ENCODE measurements at regions not wholly inside any gene's neighbourhood (a gene's known extent, or its start where the extent isn't known, plus 50 kb on each side); places are given as distances from the start of the nearest gene placed in this dataset.
"Not testable (repeated sequence)": the region's sequence is repeated elsewhere in the genome, so short reads cannot be mapped to it uniquely, and the experiment has no call there.

DNA sequence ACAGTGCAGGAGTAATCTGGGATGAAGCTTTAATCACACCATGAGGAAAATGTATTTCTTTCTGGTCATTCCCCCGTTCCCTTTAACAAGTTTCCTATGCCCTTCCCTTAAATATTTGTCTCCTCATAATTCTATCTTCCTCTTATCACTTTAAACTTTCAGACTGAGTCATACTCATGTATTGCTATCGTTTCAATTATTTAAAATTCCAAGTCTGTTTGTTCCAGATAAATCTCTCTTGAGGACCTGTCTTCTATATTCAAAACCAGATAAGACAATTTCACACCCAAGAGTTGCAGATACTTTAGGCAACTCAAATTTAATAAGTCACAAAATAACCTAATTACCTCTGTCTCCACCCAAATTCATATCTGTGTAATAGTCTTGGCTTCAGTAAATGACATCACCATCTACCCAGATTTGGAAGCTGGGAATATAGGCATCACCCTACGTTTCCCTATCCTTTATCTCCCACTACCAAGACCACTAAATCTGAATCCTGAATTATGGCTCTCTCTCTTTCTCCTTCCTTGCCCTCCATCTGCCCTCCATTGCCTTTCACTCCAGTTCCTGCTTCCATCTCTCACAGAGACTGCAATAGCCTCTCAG lies 220.1 kb downstream of the PYDC2 start:
- no peaks in the 10 kb centered on the region for H3K36me3 Mint-ChIP-seq (ENCODE audit: low read depth)
- no peaks in the 10 kb centered on the region for H3K27me3 Mint-ChIP-seq (ENCODE audit: low read depth)
- H3K27ac Mint-ChIP-seq, result no peak overlapping the region
- DNase-seq (ENCODE audit: low spot score), result no peak
- H3K4me3 Mint-ChIP-seq, result no peak overlapping the region
- no peaks in the 10 kb centered on the region for H3K9me3 Mint-ChIP-seq
- H3K4me1 Mint-ChIP-seq (ENCODE audit: low read depth), result no peaks in the 10 kb centered on the region

DNA sequence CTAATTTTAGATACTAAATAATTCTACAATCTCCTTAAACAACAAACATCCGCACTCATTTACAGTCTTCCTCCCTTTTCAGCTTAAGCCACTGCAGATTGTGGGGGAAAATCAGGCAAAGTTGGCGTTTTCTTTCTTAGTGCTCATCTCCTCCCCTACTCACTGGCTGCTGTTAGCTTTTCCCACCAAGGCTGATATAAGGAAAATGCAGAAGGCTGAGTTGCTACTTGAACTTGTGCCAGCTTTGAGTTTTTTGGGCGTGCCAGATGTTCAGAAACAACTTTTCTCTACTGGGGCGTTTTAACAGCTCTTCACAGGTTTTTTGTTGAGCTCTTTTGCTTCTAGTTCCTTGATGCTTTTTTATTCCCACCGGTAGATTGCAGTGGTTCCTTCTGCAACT lies 222.0 kb downstream of the PYDC2 start:
- Mint-ChIP-seq H3K9me3 (no peaks in the 10 kb centered on the region), H3K4me1 (ENCODE audit: low read depth) (no peaks in the 10 kb centered on the region), H3K36me3 (ENCODE audit: low read depth) (no peaks in the 10 kb centered on the region), H3K4me3 (no peak overlapping the region), H3K27me3 (ENCODE audit: low read depth) (no peaks in the 10 kb centered on the region), H3K27ac (no peak overlapping the region)
- no peak for DNase-seq (ENCODE audit: low spot score)

DNA sequence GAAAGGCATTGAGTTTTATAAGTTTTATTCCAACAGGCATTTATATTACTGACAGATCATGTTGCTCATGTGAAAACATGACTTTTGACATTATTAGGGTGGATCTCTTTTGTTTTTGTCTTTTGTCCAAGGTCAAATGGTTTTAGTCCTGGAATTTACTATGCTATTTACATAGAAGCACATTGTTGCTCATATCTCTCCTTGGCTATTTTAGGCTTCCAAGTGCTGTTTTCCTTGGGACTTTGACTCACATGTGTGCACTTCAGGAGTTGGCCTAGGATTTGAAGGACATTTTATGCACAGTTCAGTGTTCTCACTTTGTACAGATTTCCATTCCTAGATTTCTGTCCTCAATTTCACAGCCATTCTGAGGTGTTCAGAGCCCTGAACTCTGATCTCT lies 225.7 kb downstream of the PYDC2 start:
- H3K4me1 Mint-ChIP-seq (ENCODE audit: low read depth), result no peaks in the 10 kb centered on the region

DNA sequence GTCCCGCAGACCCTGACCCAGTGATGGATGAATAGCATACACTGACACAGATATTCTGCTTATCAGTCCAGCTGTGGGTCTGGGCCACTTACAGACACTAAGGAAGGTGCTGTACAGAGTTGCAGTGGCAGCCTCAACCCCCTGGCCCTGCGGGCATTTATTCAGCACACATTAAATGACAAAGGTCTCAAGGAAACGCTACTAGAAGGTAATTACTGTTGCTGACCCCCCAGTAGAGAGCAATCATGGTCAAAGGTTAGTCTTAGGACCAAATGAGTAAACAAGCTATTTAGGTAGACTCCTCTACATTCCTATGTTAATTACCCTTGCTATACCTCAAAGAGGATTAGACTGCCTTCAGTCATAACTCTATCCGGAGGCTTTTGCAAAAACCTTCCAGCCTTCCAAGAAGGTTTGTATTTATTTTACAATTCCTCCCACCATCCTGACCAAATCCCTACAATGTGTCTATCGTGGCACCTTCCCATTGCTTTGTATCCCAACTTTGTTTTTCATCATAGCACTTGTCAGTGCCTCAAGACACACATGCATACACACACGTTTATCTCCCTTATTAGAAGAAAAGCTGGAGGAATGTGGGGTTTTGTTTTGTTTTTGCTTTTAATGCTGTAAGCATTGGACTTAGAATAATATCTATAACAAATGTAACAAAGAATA lies 227.9 kb downstream of the PYDC2 start:
- no peak for DNase-seq (ENCODE audit: low spot score)
- no peaks in the 10 kb centered on the region for H3K36me3 Mint-ChIP-seq (ENCODE audit: low read depth)
- no peaks in the 10 kb centered on the region for H3K4me1 Mint-ChIP-seq (ENCODE audit: low read depth)
- no peaks in the 10 kb centered on the region for H3K27me3 Mint-ChIP-seq (ENCODE audit: low read depth)
- H3K27ac Mint-ChIP-seq, result no peak overlapping the region
- no peak overlapping the region for H3K4me3 Mint-ChIP-seq
- no peaks in the 10 kb centered on the region for H3K9me3 Mint-ChIP-seq

More for the DNA sequence above, 225.7 kb downstream of the PYDC2 start:
- Mint-ChIP-seq H3K4me3 (no peak overlapping the region), H3K36me3 (ENCODE audit: low read depth) (no peaks in the 10 kb centered on the region), H3K27ac (no peak overlapping the region), H3K27me3 (ENCODE audit: low read depth) (no peaks in the 10 kb centered on the region), H3K9me3 (no peaks in the 10 kb centered on the region)
- no peak for DNase-seq (ENCODE audit: low spot score)

DNA sequence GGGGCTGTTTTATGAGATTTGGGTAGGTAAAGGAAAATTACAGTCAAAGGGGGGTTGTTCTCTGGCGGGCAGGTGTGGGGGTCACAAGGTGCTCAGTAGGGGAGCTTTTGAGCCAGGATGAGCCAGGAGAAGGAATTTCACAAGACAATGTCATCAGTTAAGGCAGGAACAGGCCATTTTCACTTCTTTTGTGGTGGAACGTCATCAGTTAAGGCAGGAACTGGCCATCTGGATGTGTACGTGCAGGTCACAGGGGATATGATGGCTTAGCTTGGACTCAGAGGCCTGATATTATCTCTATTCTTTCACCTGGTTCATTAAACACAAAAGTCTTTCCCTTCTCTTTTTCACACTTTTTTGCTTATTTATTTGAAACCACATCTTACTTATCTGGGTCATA lies 230.2 kb downstream of the PYDC2 start:
- not testable (repeated sequence) for H3K27me3 Mint-ChIP-seq (ENCODE audit: low read depth); H3K9me3 Mint-ChIP-seq; H3K36me3 Mint-ChIP-seq (ENCODE audit: low read depth); H3K4me3 Mint-ChIP-seq; H3K27ac Mint-ChIP-seq; DNase-seq (ENCODE audit: low spot score); H3K4me1 Mint-ChIP-seq (ENCODE audit: low read depth)

DNA sequence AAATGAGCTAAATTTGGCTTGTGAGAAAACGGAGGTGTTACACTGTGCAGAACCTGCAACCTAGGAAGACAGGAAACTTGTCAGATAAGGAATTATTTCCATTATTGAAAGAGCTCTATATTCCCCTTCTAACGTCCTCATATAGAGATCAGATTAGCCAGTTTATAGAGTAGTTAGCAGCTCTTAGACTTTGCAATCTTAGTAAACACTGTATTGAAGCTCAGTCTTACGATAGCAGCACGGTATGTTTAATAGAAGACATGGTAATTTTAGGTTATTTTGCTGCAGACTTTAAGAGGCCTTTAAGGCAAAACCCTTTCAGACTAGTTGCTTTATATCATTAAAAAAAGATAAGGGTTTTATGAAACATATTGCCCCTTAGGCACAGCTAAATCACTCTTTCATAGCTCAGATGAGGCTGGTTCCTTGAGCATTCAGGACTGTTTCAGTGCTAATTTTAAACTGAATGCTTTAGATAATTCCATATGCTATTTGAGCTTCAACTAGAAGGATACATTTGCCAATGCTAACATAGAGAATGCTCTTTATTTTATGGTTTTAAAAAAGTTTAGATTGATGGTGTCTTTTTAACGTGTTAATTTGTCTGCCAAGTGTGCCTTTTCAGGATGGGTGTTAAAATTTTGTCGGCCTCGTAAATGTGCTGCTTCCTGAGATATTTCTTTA lies 234.3 kb downstream of the PYDC2 start:
- Mint-ChIP-seq H3K27ac (no peak overlapping the region), H3K27me3 (ENCODE audit: low read depth) (no peaks in the 10 kb centered on the region), H3K36me3 (ENCODE audit: low read depth) (no peaks in the 10 kb centered on the region), H3K9me3 (no peaks in the 10 kb centered on the region), H3K4me3 (no peak overlapping the region), H3K4me1 (ENCODE audit: low read depth) (no peaks in the 10 kb centered on the region)
- DNase-seq (ENCODE audit: low spot score), result no peak

DNA sequence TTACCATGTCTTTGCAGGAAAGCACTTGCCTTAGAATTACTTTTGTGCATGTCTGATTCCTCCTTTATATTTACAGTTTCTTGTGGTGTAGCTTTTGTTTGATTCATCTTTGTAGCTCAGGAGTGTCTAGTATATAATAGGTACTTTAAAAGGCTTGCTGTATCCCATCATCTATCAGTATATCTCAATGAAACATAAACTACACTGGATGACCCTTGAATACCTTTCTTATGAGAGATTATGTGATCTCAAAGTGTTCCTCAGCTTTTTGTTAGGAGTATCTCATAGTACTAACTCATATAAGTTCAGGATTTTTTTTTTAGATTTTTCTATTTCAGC lies 234.8 kb downstream of the PYDC2 start:
- H3K9me3 Mint-ChIP-seq, result no peaks in the 10 kb centered on the region
- no peak overlapping the region for H3K27ac Mint-ChIP-seq
- no peak for DNase-seq (ENCODE audit: low spot score)
- no peaks in the 10 kb centered on the region for H3K36me3 Mint-ChIP-seq (ENCODE audit: low read depth)
- no peaks in the 10 kb centered on the region for H3K27me3 Mint-ChIP-seq (ENCODE audit: low read depth)
- H3K4me3 Mint-ChIP-seq, result no peak overlapping the region
- no peaks in the 10 kb centered on the region for H3K4me1 Mint-ChIP-seq (ENCODE audit: low read depth)

DNA sequence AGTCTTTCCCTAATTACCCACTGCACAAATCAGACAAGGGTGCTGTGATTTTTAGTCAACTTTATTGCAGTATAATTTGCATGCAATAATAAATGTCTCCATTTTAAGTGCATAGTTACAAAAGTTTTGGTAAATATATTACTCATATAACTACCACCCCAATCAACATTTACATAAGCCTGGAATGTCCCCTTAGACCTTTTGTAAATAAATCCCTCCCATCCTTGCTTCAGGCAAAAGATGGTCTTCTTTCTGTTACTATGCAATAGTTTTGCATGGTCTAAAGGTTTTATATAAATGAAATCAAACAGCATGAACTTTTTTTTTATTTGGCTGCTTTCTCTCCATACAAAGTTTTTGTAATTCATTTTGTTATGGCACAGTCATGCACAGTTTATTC lies 235.4 kb downstream of the PYDC2 start:
- Mint-ChIP-seq H3K27me3 (ENCODE audit: low read depth) (no peaks in the 10 kb centered on the region), H3K27ac (no peak overlapping the region), H3K36me3 (ENCODE audit: low read depth) (no peaks in the 10 kb centered on the region), H3K4me1 (ENCODE audit: low read depth) (no peaks in the 10 kb centered on the region), H3K9me3 (no peaks in the 10 kb centered on the region), H3K4me3 (no peak overlapping the region)
- no peak for DNase-seq (ENCODE audit: low spot score)

DNA sequence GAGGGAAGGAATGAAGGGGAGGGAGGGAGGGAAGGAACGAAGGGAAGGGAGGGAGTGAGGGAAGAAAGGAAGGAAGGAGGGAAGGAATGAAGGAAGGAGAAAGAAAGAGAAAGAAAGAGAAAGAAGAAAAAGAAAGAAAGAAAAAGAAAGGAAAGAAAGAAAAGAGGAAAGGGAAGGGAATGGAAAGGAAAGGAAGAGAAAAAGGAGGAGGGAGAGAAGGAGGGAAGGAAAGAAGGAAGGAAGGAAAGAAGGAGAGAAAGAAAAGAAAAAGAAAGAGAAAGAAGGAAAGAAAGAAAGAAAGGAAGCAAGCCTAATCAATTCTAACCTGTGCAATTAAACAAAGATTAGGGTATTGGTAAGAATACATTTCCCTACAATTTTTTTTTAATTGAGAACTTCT lies 238.6 kb downstream of the PYDC2 start:
- no peaks in the 10 kb centered on the region for H3K36me3 Mint-ChIP-seq (ENCODE audit: low read depth)
- H3K9me3 Mint-ChIP-seq, result peaks cover 4% of the 10 kb centered on the region
- H3K27me3 Mint-ChIP-seq (ENCODE audit: low read depth), result no peaks in the 10 kb centered on the region
- H3K4me3 Mint-ChIP-seq, result no peak overlapping the region
- H3K4me1 Mint-ChIP-seq (ENCODE audit: low read depth), result no peaks in the 10 kb centered on the region
- DNase-seq (ENCODE audit: low spot score), result no peak
- H3K27ac Mint-ChIP-seq, result no peak overlapping the region

DNA sequence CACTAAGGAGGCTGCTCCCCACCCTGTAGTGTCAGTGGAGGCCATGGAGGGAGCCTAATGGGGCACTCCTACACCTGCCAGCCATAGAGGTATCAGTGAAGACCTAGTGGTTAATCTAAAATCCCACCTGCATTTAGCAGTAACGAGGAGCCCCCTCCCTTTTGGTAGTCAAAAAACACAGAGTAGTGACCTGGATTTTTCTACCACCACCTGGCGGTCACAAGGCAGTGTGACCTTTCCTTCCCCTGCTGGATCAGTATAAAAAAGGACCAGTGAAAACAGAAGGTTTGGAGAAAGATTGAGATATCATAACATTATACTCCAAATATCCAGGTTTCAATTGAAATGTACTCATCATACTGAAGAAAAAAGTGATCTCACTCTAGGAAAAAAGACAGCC lies 241.2 kb downstream of the PYDC2 start:
- H3K4me1 Mint-ChIP-seq (ENCODE audit: low read depth), result no peaks in the 10 kb centered on the region
- DNase-seq (ENCODE audit: low spot score), result no peak
- no peaks in the 10 kb centered on the region for H3K27me3 Mint-ChIP-seq (ENCODE audit: low read depth)

DNA sequence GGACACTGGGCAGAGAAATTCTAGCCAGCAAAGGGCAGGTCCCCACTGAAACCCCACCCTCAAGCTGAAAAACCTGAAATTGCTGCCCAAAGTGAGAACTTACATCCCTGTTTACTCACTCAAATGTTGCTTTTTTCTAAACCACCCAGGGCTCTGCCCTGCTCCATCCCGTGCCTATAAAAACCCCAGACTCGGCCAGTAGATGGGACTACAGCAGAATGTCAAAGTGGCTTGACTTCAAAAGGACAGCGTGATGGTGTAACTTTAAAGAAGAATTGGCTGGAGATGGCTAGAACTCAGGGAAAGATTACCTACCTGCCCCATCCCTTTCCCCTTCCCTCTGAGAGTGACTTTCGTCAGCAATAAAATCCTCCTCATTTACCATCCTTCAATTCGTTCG lies 246.9 kb downstream of the PYDC2 start:
- H3K4me3 Mint-ChIP-seq, result no peak overlapping the region
- no peaks in the 10 kb centered on the region for H3K4me1 Mint-ChIP-seq (ENCODE audit: low read depth)
- no peaks in the 10 kb centered on the region for H3K27me3 Mint-ChIP-seq (ENCODE audit: low read depth)
- no peak overlapping the region for H3K27ac Mint-ChIP-seq
- H3K9me3 Mint-ChIP-seq, result peaks cover 10% of the 10 kb centered on the region
- no peak for DNase-seq (ENCODE audit: low spot score)
- no peaks in the 10 kb centered on the region for H3K36me3 Mint-ChIP-seq (ENCODE audit: low read depth)

More for the DNA sequence above, 241.2 kb downstream of the PYDC2 start:
- Mint-ChIP-seq H3K4me3 (no peak overlapping the region), H3K9me3 (peaks cover 10% of the 10 kb centered on the region), H3K27ac (no peak overlapping the region), H3K36me3 (ENCODE audit: low read depth) (no peaks in the 10 kb centered on the region)

DNA sequence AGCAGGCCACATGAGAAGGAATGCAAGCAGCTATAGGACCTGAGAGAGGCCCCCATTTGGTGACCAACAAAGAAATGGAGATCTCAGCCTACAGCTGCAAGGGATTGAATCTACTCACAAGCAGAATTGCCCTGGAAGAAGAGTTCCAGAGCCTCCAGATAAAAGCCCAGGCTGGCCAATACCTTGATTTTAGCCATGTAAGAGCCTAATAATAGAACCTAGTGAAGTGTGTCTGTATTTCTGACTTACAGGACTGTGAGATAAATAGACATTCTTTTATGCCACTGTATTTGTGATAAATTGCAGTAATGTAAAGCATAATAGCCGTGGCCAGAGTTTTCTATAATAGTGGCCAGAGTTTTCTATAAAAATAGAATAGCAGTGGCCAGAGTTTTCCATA lies 254.6 kb downstream of the PYDC2 start:
- H3K4me1 Mint-ChIP-seq (ENCODE audit: low read depth), result no peaks in the 10 kb centered on the region
- H3K4me3 Mint-ChIP-seq, result no peak overlapping the region
- no peak overlapping the region for H3K27ac Mint-ChIP-seq
- H3K36me3 Mint-ChIP-seq (ENCODE audit: low read depth), result no peaks in the 10 kb centered on the region
- no peaks in the 10 kb centered on the region for H3K27me3 Mint-ChIP-seq (ENCODE audit: low read depth)
- DNase-seq (ENCODE audit: low spot score), result no peak
- H3K9me3 Mint-ChIP-seq, result peaks cover 4% of the 10 kb centered on the region

DNA sequence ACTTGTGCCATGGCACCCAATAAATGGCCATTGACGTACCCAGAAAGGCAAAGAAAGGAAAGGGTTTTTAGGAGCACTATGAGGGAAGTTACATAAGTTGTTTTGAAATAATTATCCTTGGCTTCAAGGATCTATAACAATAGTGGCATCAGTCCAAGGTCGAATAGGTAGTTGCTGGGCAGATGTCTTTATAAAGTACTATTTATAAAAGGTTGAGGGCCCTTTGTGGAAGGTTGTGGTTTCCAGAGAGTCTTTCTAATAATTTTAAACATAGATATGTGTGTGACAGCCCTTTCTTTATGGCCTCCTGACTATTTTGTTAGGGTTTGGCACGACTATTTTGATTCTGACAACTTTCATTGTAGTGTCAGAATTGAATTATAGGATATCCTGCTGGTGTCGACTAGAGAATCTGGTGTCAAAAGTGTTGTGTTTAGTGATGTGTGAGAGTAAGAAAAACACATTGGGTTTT lies 260.5 kb downstream of the PYDC2 start:
- Mint-ChIP-seq H3K27ac (no peak overlapping the region), H3K36me3 (ENCODE audit: low read depth) (no peaks in the 10 kb centered on the region), H3K9me3 (peaks cover 4% of the 10 kb centered on the region), H3K4me1 (ENCODE audit: low read depth) (no peaks in the 10 kb centered on the region), H3K27me3 (ENCODE audit: low read depth) (no peaks in the 10 kb centered on the region), H3K4me3 (no peak overlapping the region)
- no peak for DNase-seq (ENCODE audit: low spot score)

DNA sequence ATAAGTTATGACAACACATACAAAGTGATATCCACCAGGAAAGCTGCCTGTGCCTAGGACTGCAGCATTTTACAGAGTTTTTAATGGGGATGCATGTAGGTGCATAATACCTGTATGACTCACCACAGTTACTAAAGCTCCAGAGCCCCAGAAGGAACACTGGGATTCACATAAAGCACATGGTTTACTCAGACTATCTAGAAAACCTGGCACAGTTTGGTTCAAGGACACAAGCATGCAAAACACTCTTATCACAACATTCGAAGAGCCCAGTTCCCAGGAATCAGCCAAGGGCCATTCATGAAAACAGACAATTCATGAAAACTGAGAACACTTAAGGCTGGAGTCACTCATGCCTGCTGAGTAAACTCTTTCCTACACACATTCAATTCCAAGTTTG lies 261.0 kb downstream of the PYDC2 start:
- H3K9me3 Mint-ChIP-seq, result peaks cover 4% of the 10 kb centered on the region
- no peaks in the 10 kb centered on the region for H3K36me3 Mint-ChIP-seq (ENCODE audit: low read depth)
- no peak overlapping the region for H3K27ac Mint-ChIP-seq
- DNase-seq (ENCODE audit: low spot score), result no peak
- H3K27me3 Mint-ChIP-seq (ENCODE audit: low read depth), result no peaks in the 10 kb centered on the region
- H3K4me1 Mint-ChIP-seq (ENCODE audit: low read depth), result no peaks in the 10 kb centered on the region
- no peak overlapping the region for H3K4me3 Mint-ChIP-seq
